ENCODE measurements at regions not wholly inside any gene's neighbourhood (a gene's known extent, or its start where the extent isn't known, plus 50 kb on each side); places are given as distances from the start of the nearest gene placed in this dataset.

DNA sequence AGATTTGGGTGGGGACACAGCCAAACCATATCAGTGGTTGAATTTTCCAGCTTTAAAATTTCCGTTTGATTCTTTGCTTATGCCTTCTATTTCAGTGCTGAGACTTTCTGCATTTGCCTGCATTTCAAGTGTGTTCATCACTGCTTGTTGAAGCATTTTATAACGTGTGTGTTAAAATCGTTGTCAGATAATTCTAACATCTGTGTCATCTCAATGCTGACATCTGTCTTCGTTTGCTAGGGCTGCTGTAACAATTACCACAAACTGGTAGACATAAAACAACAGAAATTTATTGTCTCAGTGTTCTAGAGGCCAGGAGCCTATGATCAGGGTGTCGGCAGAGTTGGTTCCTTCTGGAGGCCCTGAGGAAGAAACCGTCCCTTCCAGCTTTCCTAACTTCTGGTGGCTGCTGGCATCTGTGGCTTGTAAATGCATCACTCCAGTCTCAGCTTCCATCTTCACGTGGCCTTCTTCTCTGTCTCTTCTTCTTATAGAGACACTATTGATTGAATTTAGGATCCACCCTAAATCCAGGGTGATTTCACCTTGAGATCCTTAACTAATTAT, 71.1 kb upstream of the SDK1 start:
- POLR2A ChIA-PET, result no interaction called here
- no peak overlapping the region for H3K27ac Mint-ChIP-seq
- H3K4me3 ChIP-seq (ENCODE audit: control insufficient read depth in 1 of 2, extremely low read depth in 1 of 2, low read length in 1 of 2), result no peak overlapping the region
- WGBS (ENCODE audit: insufficient coverage), result 93% methylated on average over 4 of the region's 7 CpGs
- no peak overlapping the region for H3K4me3 Mint-ChIP-seq
- H3K9me3 ChIP-seq, result no peaks in the 10 kb centered on the region
- no peaks in the 10 kb centered on the region for H3K27me3 Mint-ChIP-seq
- no peaks in the 10 kb centered on the region for H3K36me3 ChIP-seq (ENCODE audit: control insufficient read depth in 2 of 2, extremely low read depth in 1 of 2, insufficient read depth in 1 of 2, low read length in 1 of 2)
- peaks cover 10 to 22% (median 17%) of the 10 kb centered on the region in 3 donors for H3K4me1 Mint-ChIP-seq
- ATAC-seq (replicated peaks in 1 of 4) (no peak), DNase-seq (no peak)
- no peaks in the 10 kb centered on the region for H3K27me3 ChIP-seq (replicated peaks in 1 of 2; ENCODE audit: control insufficient read depth in 2 of 2, extremely low read depth in 1 of 2, insufficient read depth in 2 of 2, low read length in 1 of 2)
- CTCF ChIA-PET, result no interaction called here
- H3K9me3 Mint-ChIP-seq, result peaks cover 0 to 1% (median 0%) of the 10 kb centered on the region in 3 donors
- no peak overlapping the region for H3K27ac ChIP-seq (ENCODE audit: low read length)
- peaks cover 2 to 4% of the 10 kb centered on the region in 2 experiments for H3K4me1 ChIP-seq (ENCODE audit: control insufficient read depth in 1 of 2, extremely low read depth in 1 of 2, insufficient read depth in 2 of 2, low read length in 2 of 2)
- no peaks in the 10 kb centered on the region for H3K36me3 Mint-ChIP-seq

DNA sequence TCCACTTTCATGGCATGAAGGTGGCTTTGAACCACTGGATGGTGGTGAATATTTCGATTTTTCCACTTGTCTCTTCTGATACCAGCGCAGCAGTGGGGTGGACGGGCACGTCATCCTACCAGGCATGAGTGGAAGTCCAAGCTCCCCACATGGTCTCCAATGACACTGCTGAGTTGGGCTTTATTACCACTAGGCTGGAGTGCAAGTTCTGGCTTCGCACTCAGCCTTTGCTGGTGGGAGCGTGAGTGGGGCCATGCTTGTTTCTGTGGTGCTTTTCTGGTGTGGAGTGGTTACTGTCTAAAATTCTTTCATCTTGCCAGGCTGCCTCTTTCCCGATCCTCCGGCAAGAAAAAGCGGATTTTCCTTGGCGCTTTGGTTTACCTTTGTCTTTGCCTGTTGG, 70.1 kb upstream of the SDK1 start:
- DNase-seq (no peak), ATAC-seq (replicated peaks in 1 of 4) (no peak)
- H3K27ac ChIP-seq (ENCODE audit: low read length), result no peak overlapping the region
- no peak overlapping the region for H3K4me3 ChIP-seq (ENCODE audit: control insufficient read depth in 1 of 2, extremely low read depth in 1 of 2, low read length in 1 of 2)
- no peaks in the 10 kb centered on the region for H3K27me3 ChIP-seq (replicated peaks in 1 of 2; ENCODE audit: control insufficient read depth in 2 of 2, extremely low read depth in 1 of 2, insufficient read depth in 2 of 2, low read length in 1 of 2)
- no peaks in the 10 kb centered on the region for H3K36me3 ChIP-seq (ENCODE audit: control insufficient read depth in 2 of 2, extremely low read depth in 1 of 2, insufficient read depth in 1 of 2, low read length in 1 of 2)
- H3K27me3 Mint-ChIP-seq, result peaks cover 4% of the 10 kb centered on the region in 2 donors
- 99% methylated on average over 8 of the region's 10 CpGs for WGBS (ENCODE audit: insufficient coverage)
- H3K9me3 ChIP-seq, result no peaks in the 10 kb centered on the region
- H3K4me1 Mint-ChIP-seq, result peaks cover 10 to 22% (median 17%) of the 10 kb centered on the region in 3 donors
- POLR2A ChIA-PET, result no interaction called here
- H3K4me1 ChIP-seq (ENCODE audit: control insufficient read depth in 1 of 2, extremely low read depth in 1 of 2, insufficient read depth in 2 of 2, low read length in 2 of 2), result peaks cover 2 to 4% of the 10 kb centered on the region in 2 experiments
- H3K9me3 Mint-ChIP-seq, result peaks cover 6 to 8% (median 7%) of the 10 kb centered on the region in 3 donors
- H3K27ac Mint-ChIP-seq, result no peak overlapping the region
- no peak overlapping the region for H3K4me3 Mint-ChIP-seq
- CTCF ChIA-PET, result interaction anchor here in 1 of 2 donors (0.7 kb wide), 1 partner anchor 459 kb away, joined by 4 read pairs; no protein-coding TSS in a partner anchor
- no peaks in the 10 kb centered on the region for H3K36me3 Mint-ChIP-seq

DNA sequence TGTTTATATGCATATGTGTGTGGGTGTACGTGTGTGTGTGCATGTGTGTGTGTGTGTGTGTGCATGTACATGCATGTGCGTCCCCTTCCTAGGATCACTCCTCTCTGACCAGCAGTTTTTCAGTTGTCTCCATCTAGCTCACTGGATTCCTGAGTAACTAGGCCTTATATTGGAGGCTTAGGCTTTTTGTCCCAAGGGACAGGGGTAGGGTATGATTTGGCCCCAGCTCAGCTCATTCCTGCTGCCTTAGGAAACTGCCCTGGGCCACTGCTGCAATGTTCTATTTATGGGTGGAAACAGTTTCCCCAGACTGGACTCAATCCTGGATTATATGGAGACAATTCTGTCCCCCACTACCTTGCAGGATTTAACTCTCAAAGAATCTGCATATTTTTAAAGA, 68.8 kb upstream of the SDK1 start:
- Histone ChIP-seq H3K4me1 (ENCODE audit: control insufficient read depth in 1 of 2, extremely low read depth in 1 of 2, insufficient read depth in 2 of 2, low read length in 2 of 2) (peaks cover 2 to 4% of the 10 kb centered on the region in 2 experiments), H3K9me3 (no peaks in the 10 kb centered on the region), H3K4me3 (ENCODE audit: control insufficient read depth in 1 of 2, extremely low read depth in 1 of 2, low read length in 1 of 2) (no peak overlapping the region), H3K36me3 (ENCODE audit: control insufficient read depth in 2 of 2, extremely low read depth in 1 of 2, insufficient read depth in 1 of 2, low read length in 1 of 2) (no peaks in the 10 kb centered on the region), H3K27ac (ENCODE audit: low read length) (no peak overlapping the region), H3K27me3 (replicated peaks in 1 of 2; ENCODE audit: control insufficient read depth in 2 of 2, extremely low read depth in 1 of 2, insufficient read depth in 2 of 2, low read length in 1 of 2) (no peaks in the 10 kb centered on the region)
- ATAC-seq (replicated peaks in 1 of 4) (no peak), DNase-seq (no peak)
- CTCF ChIA-PET, result no interaction called here
- no CpG with 5 or more reads among the region's 2 CpGs for WGBS (ENCODE audit: insufficient coverage)
- Mint-ChIP-seq H3K27me3 (peaks cover 4% of the 10 kb centered on the region in 2 donors), H3K27ac (no peak overlapping the region), H3K4me3 (no peak overlapping the region), H3K9me3 (peaks cover 7 to 9% (median 8%) of the 10 kb centered on the region in 3 donors), H3K4me1 (peaks cover 10 to 17% (median 17%) of the 10 kb centered on the region in 3 donors), H3K36me3 (no peaks in the 10 kb centered on the region)
- POLR2A ChIA-PET, result no interaction called here

DNA sequence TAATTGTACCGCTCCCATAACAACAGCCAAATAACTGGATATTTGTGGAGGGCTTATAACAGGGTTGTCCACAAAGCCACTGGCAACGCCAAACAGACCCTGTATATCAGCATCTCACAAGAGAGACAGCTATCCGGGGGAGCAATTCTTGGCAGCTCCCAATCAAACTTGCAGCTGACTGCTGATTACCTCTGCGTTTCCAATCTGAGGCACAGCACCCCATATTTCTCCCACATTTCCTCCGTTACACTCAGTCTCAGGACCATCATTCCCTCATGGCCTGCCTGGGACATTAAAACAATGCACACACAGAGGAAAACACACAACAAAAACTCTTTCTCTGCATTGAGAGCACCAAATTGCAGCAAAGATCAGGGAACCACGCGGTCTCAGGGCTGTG, 67.8 kb upstream of the SDK1 start:
- H3K9me3 ChIP-seq, result no peaks in the 10 kb centered on the region
- peaks cover 10% of the 10 kb centered on the region in 3 donors for H3K4me1 Mint-ChIP-seq
- H3K27ac Mint-ChIP-seq, result no peak overlapping the region
- peaks cover 7 to 9% (median 8%) of the 10 kb centered on the region in 3 donors for H3K9me3 Mint-ChIP-seq
- H3K4me1 ChIP-seq (ENCODE audit: control insufficient read depth in 1 of 2, extremely low read depth in 1 of 2, insufficient read depth in 2 of 2, low read length in 2 of 2), result peaks cover 0 to 4% of the 10 kb centered on the region in 2 experiments
- H3K4me3 Mint-ChIP-seq, result no peak overlapping the region
- DNase-seq (no peak), ATAC-seq (replicated peaks in 1 of 4) (no peak)
- ChIA-PET CTCF (no interaction called here), POLR2A (no interaction called here)
- no peaks in the 10 kb centered on the region for H3K36me3 Mint-ChIP-seq
- H3K27me3 ChIP-seq (replicated peaks in 1 of 2; ENCODE audit: control insufficient read depth in 2 of 2, extremely low read depth in 1 of 2, insufficient read depth in 2 of 2, low read length in 1 of 2), result no peaks in the 10 kb centered on the region
- WGBS (ENCODE audit: insufficient coverage), result 78% methylated on average over 4 of the region's 7 CpGs
- no peak overlapping the region for H3K27ac ChIP-seq (ENCODE audit: low read length)
- H3K4me3 ChIP-seq (ENCODE audit: control insufficient read depth in 1 of 2, extremely low read depth in 1 of 2, low read length in 1 of 2), result no peak overlapping the region
- peaks cover 4 to 6% of the 10 kb centered on the region in 2 donors for H3K27me3 Mint-ChIP-seq
- H3K36me3 ChIP-seq (ENCODE audit: control insufficient read depth in 2 of 2, extremely low read depth in 1 of 2, insufficient read depth in 1 of 2, low read length in 1 of 2), result no peaks in the 10 kb centered on the region

DNA sequence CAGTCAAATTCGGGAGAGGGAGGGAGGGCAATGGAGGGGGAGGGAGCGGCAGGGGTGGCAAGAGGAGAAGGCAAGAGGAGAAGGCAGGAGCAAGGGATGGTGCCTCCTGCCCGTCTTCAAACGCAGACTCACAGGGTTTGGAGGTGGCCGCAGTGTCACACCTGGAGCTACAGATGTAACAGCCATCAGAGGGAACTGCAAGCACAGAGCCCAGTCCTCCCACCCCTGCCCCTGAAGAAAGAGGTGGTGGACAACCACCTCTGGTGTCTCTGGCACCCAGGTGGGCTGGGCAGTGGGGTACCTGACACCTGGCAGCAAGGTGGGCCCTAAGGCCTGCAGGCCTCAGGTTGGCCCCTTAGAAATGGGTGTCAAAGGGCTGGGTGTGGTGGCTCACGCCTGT, 67.0 kb upstream of the SDK1 start:
- no peak overlapping the region for H3K27ac Mint-ChIP-seq
- Histone ChIP-seq H3K9me3 (no peaks in the 10 kb centered on the region), H3K27me3 (replicated peaks in 1 of 2; ENCODE audit: control insufficient read depth in 2 of 2, extremely low read depth in 1 of 2, insufficient read depth in 2 of 2, low read length in 1 of 2) (peaks cover 0 to 4% of the 10 kb centered on the region in 2 experiments), H3K4me3 (ENCODE audit: control insufficient read depth in 1 of 2, extremely low read depth in 1 of 2, low read length in 1 of 2) (no peak overlapping the region), H3K27ac (ENCODE audit: low read length) (no peak overlapping the region), H3K4me1 (ENCODE audit: control insufficient read depth in 1 of 2, extremely low read depth in 1 of 2, insufficient read depth in 2 of 2, low read length in 2 of 2) (peaks cover 0 to 4% of the 10 kb centered on the region in 2 experiments), H3K36me3 (ENCODE audit: control insufficient read depth in 2 of 2, extremely low read depth in 1 of 2, insufficient read depth in 1 of 2, low read length in 1 of 2) (no peaks in the 10 kb centered on the region)
- ATAC-seq (replicated peaks in 1 of 4) (no peak), DNase-seq (no peak)
- H3K36me3 Mint-ChIP-seq, result no peaks in the 10 kb centered on the region
- ChIA-PET POLR2A (no interaction called here), CTCF (no interaction called here)
- peaks cover 7 to 9% (median 8%) of the 10 kb centered on the region in 3 donors for H3K9me3 Mint-ChIP-seq
- peaks cover 4 to 6% of the 10 kb centered on the region in 2 donors for H3K27me3 Mint-ChIP-seq
- peaks cover 4 to 5% (median 5%) of the 10 kb centered on the region in 3 donors for H3K4me1 Mint-ChIP-seq
- WGBS (ENCODE audit: insufficient coverage), result 93% methylated on average over 5 of the region's 6 CpGs
- H3K4me3 Mint-ChIP-seq, result no peak overlapping the region

DNA sequence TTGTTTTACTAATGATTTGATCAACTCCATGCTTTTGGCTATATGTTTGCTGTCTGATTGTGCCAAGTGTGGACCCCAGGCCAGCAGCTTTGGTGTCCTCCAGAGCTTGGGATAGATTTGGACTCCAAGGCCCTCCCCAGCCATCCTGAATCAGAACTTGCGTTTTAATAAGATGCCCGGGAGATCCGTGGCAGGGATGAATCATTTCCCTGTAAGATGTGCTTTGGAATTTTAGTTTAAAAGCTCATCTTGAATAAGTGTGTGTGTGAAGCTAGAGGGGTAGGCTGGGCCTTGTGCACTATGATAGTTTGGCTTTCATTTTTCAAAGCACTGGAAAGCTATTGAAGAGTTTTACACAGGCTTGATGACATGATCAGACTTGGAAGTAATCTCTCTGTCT, 66.2 kb upstream of the SDK1 start:
- Histone ChIP-seq H3K4me3 (ENCODE audit: control insufficient read depth in 1 of 2, extremely low read depth in 1 of 2, low read length in 1 of 2) (no peak overlapping the region), H3K36me3 (ENCODE audit: control insufficient read depth in 2 of 2, extremely low read depth in 1 of 2, insufficient read depth in 1 of 2, low read length in 1 of 2) (no peaks in the 10 kb centered on the region), H3K9me3 (no peaks in the 10 kb centered on the region), H3K27ac (ENCODE audit: low read length) (no peak overlapping the region), H3K4me1 (ENCODE audit: control insufficient read depth in 1 of 2, extremely low read depth in 1 of 2, insufficient read depth in 2 of 2, low read length in 2 of 2) (peaks cover 0 to 4% of the 10 kb centered on the region in 2 experiments), H3K27me3 (replicated peaks in 1 of 2; ENCODE audit: control insufficient read depth in 2 of 2, extremely low read depth in 1 of 2, insufficient read depth in 2 of 2, low read length in 1 of 2) (peaks cover 0 to 9% of the 10 kb centered on the region in 2 experiments)
- peaks cover 4 to 6% of the 10 kb centered on the region in 2 donors for H3K27me3 Mint-ChIP-seq
- no peak for DNase-seq
- no peaks in the 10 kb centered on the region for H3K4me1 Mint-ChIP-seq
- ChIA-PET POLR2A (no interaction called here), CTCF (no interaction called here)
- no peaks in the 10 kb centered on the region for H3K36me3 Mint-ChIP-seq
- H3K4me3 Mint-ChIP-seq, result no peak overlapping the region
- H3K9me3 Mint-ChIP-seq, result peaks cover 7 to 9% (median 8%) of the 10 kb centered on the region in 3 donors
- ATAC-seq (replicated peaks in 1 of 4), result no peak
- 86% methylated on average over 3 of the region's 3 CpGs for WGBS (ENCODE audit: insufficient coverage)
- no peak overlapping the region for H3K27ac Mint-ChIP-seq

Measured in T-cell (primary cell).